Frontal cortex (tissue), 3 donors: ENCODE measurements at regions not wholly inside any gene's neighbourhood (a gene's known extent, or its start where the extent isn't known, plus 50 kb on each side); places are given as distances from the start of the nearest gene placed in this dataset.

ENCODE experiments used
- DNase-seq, 2 donors: peaks; one replicate each; pipeline ENCODE4 v3.0.0; 2012; ENCODE audit warnings: low spot score in 2 of 2
- FAIRE-seq: peaks from 2 replicates; lab custom pipeline; 2012; peaks lifted over from hg19 to GRCh38; lab: Jason Lieb, UNC
- donor health status: control.
- donor health status: control.
- donor health status: control.

- FAIRE-seq (no peak), DNase-seq (no peak)
Observed at GRCh38 chr10:28808693-28809092, 131.4 kb downstream of the BAMBI start.

GRCh38 chr10:28810057-28810870 lies 132.9 kb downstream of the BAMBI start:
- DNase-seq (no peak), FAIRE-seq (no peak)

GRCh38 chr10:28811639-28812349 lies 134.5 kb downstream of the BAMBI start:
- DNase-seq (no peak), FAIRE-seq (no peak)

GRCh38 chr10:28812384-28813372 lies 135.4 kb downstream of the BAMBI start:
- DNase-seq = no peak
- FAIRE-seq = no peak

GRCh38 chr10:28815681-28816080 lies 138.4 kb downstream of the BAMBI start:
- FAIRE-seq = no peak
- DNase-seq = no peak

- DNase-seq = no peak
- FAIRE-seq = no peak
Observed at GRCh38 chr10:28822719-28823464, 145.6 kb downstream of the BAMBI start.

- FAIRE-seq (no peak), DNase-seq (no peak)
Observed at GRCh38 chr10:28823501-28824075, 146.3 kb downstream of the BAMBI start.

- no peak for FAIRE-seq
Observed at GRCh38 chr10:28833313-28833712, 156.0 kb downstream of the BAMBI start.

GRCh38 chr10:28836435-28836743 lies 159.1 kb downstream of the BAMBI start:
- FAIRE-seq (no peak), DNase-seq (no peak)

More at GRCh38 chr10:28833313-28833712, 156.0 kb downstream of the BAMBI start:
- no peak for DNase-seq

- DNase-seq (no peak), FAIRE-seq (no peak)
Observed at GRCh38 chr10:28837613-28838390, 160.5 kb downstream of the BAMBI start.

GRCh38 chr10:28838908-28839307 lies 161.6 kb downstream of the BAMBI start:
- FAIRE-seq (no peak), DNase-seq (no peak)

GRCh38 chr10:28839600-28840007 lies 162.3 kb downstream of the BAMBI start:
- FAIRE-seq = no peak

GRCh38 chr10:28840202-28840601 lies 162.9 kb downstream of the BAMBI start:
- DNase-seq = no peak
- FAIRE-seq = no peak

More at GRCh38 chr10:28839600-28840007, 162.3 kb downstream of the BAMBI start:
- DNase-seq = no peak

GRCh38 chr10:28840971-28841370 lies 163.7 kb downstream of the BAMBI start:
- FAIRE-seq (no peak), DNase-seq (no peak)

- DNase-seq = no peak
- FAIRE-seq = no peak
Observed at GRCh38 chr10:28841625-28842024, 164.3 kb downstream of the BAMBI start.

GRCh38 chr10:28842321-28842720 lies 165.0 kb downstream of the BAMBI start:
- DNase-seq (no peak), FAIRE-seq (no peak)

GRCh38 chr10:28845009-28845682 lies 167.8 kb downstream of the BAMBI start:
- no peak for FAIRE-seq
- DNase-seq = no peak

GRCh38 chr10:28849309-28849708 lies 172.0 kb downstream of the BAMBI start:
- DNase-seq = no peak
- FAIRE-seq = no peak
